Fibroblast of the aortic adventitia (primary cell): ENCODE measurements at regions not wholly inside any gene's neighbourhood (a gene's known extent, or its start where the extent isn't known, plus 50 kb on each side); places are given as distances from the start of the nearest gene placed in this dataset.

Experiments used
- DNase-seq: peaks from one replicate; pipeline ENCODE4 v3.0.0-alpha.2; 2010; ENCODE audit warnings: low read depth
- H3K4me3 ChIP-seq: 2 replicates; pipeline ENCODE4 v1.5.1; 2011; ENCODE audit warnings: low read depth, mild to moderate bottlenecking, control low read depth, low read length, moderate library complexity
- TF ChIP-seq, protein P1 (sequence below): IDR thresholded peaks from 2 replicates; pipeline ENCODE4 v1.5.1; 2011; ENCODE audit warnings: mild to moderate bottlenecking, low read length, control low read depth, inconsistent platforms; ENCODE audit not compliant: insufficient read depth

- TF ChIP-seq, protein P1, sequence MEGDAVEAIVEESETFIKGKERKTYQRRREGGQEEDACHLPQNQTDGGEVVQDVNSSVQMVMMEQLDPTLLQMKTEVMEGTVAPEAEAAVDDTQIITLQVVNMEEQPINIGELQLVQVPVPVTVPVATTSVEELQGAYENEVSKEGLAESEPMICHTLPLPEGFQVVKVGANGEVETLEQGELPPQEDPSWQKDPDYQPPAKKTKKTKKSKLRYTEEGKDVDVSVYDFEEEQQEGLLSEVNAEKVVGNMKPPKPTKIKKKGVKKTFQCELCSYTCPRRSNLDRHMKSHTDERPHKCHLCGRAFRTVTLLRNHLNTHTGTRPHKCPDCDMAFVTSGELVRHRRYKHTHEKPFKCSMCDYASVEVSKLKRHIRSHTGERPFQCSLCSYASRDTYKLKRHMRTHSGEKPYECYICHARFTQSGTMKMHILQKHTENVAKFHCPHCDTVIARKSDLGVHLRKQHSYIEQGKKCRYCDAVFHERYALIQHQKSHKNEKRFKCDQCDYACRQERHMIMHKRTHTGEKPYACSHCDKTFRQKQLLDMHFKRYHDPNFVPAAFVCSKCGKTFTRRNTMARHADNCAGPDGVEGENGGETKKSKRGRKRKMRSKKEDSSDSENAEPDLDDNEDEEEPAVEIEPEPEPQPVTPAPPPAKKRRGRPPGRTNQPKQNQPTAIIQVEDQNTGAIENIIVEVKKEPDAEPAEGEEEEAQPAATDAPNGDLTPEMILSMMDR: no peak
Measured at GRCh38 chr5:2686321-2687124, 65.0 kb downstream of the IRX2 start.

DNA sequence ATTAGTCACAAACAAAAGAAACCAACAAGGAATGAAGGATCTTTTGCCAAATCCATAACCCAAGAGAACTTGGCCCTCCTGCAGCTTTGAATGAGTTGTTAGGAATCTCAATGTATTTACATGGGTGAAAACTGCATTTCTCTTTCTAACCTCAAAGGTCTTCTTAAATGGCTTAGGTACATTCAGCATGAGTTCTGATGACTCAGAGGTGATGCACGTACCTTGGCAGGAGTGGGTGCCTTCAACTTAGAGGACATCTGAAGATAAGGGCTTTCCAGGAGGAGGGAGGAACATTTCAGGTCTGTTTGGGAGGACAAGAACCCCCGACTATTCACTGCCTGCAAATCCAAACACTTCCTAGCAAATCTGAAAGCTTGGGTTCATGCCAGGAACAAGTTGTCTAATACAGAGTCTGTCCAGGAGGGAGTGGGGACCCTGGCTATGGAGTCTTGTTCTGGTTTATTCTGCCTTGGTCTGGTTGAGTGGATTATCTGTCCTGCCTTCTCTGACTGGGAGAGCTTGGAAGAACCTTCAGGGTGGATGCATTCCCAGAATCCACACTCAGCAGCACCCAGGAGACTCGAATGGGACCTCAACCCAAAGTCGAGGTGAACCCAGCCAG is 65.7 kb downstream of the IRX2 start:
- no peak overlapping the region for H3K4me3 ChIP-seq
- peak; percentile 60 for DNase-seq
- TF ChIP-seq, protein P1: no peak

More at GRCh38 chr5:2686321-2687124, 65.0 kb downstream of the IRX2 start:
- no peak for DNase-seq
- H3K4me3 ChIP-seq: no peak overlapping the region

GRCh38 chr5:2684606-2685005 is 66.9 kb downstream of the IRX2 start:
- TF ChIP-seq, protein P1: no peak
- no peak for DNase-seq
- no peak overlapping the region for H3K4me3 ChIP-seq

DNA sequence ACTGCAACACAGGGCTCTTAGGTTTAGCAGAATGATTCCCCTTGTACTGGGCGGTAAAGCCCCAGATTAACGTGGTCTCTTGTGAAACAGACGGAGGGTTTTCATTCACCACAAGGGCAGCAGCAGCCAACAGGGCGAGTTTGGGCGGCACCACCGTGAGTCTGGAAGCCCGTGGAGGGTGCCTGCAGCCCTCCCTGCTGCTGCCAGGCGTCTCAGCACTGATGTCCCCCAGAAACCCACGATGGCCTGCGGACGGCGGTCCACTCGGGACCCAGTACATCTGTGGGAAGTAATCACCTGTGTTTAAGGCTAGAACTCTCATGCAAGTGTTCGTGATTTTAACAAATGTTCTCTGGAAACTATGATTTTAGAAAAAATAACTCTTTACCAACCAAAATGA is 67.8 kb downstream of the IRX2 start:
- DNase-seq: no peak
- TF ChIP-seq, protein P1: no peak
- no peak overlapping the region for H3K4me3 ChIP-seq

GRCh38 chr5:2681476-2681875 is 70.0 kb downstream of the IRX2 start:
- TF ChIP-seq, protein P1: no peak
- DNase-seq: no peak
- no peak overlapping the region for H3K4me3 ChIP-seq

GRCh38 chr5:2680979-2681378 is 70.5 kb downstream of the IRX2 start:
- no peak overlapping the region for H3K4me3 ChIP-seq

More at GRCh38 chr5:2680979-2681378, 70.5 kb downstream of the IRX2 start:
- DNase-seq: no peak
- TF ChIP-seq, protein P1: no peak
